Nephron (organoid): ENCODE measurements at regions not wholly inside any gene's neighbourhood (a gene's known extent, or its start where the extent isn't known, plus 50 kb on each side); places are given as distances from the start of the nearest gene placed in this dataset.

Experiments
- H3K27ac Mint-ChIP-seq, 3 experiments: 2 replicates each; pipeline ENCODE4 v1.8.0; 2020; ENCODE audit warnings: mixed read lengths in 3 of 3, mild to moderate bottlenecking in 2 of 3, moderate library complexity in 1 of 3
- H3K27me3 Mint-ChIP-seq: 2 replicates; pipeline ENCODE4 v1.8.0; 2021; ENCODE audit warnings: low read depth, mild to moderate bottlenecking, moderate library complexity, mixed read lengths
- H3K36me3 Mint-ChIP-seq: 2 replicates; pipeline ENCODE4 v1.8.0; 2020; ENCODE audit warnings: low read depth, mixed read lengths
- H3K4me1 Mint-ChIP-seq: 2 replicates; pipeline ENCODE4 v1.8.0; 2020; ENCODE audit warnings: mixed read lengths
- H3K4me3 Mint-ChIP-seq, 3 experiments: 2 replicates each; pipeline ENCODE4 v1.8.0; 2020; ENCODE audit warnings: mild to moderate bottlenecking in 3 of 3, mixed read lengths in 3 of 3, moderate library complexity in 2 of 3
- H3K9me3 Mint-ChIP-seq: 2 replicates; pipeline ENCODE4 v1.8.0; 2020; ENCODE audit warnings: mixed read lengths
- CTCF ChIP-seq, 3 experiments: fragments of 200-600 bp; sonication (generic); IDR thresholded peaks; one replicate each; pipeline ENCODE4 v1.5.0; 2021; ENCODE audit warnings: antibody characterized with exemption in 3 of 3; ENCODE audit not compliant: unreplicated experiment in 3 of 3

- no peaks in the 10 kb centered on the region for H3K9me3 Mint-ChIP-seq
- no peaks in the 10 kb centered on the region for H3K36me3 Mint-ChIP-seq
- no peak for TF ChIP-seq CTCF (IDR thresholded peaks at IDR 0.05; ENCODE audit: unreplicated experiment in 3 of 3)
- H3K27ac Mint-ChIP-seq = peak overlapping the region in 1 of 3 experiments; percentile 64
- peaks cover 11% of the 10 kb centered on the region for H3K4me1 Mint-ChIP-seq
- no peak overlapping the region for H3K4me3 Mint-ChIP-seq
- H3K27me3 Mint-ChIP-seq = no peaks in the 10 kb centered on the region
These were observed 57.0 kb upstream of the TMEM170B start for GRCh38 chr6:11480541-11480940.

- Mint-ChIP-seq H3K4me3 (no peak overlapping the region), H3K27ac (peak overlapping the region; percentile 14 to 53 (median 27)), H3K9me3 (no peaks in the 10 kb centered on the region), H3K36me3 (no peaks in the 10 kb centered on the region), H3K27me3 (no peaks in the 10 kb centered on the region), H3K4me1 (peaks cover 6% of the 10 kb centered on the region)
- TF ChIP-seq CTCF (IDR thresholded peaks at IDR 0.05; ENCODE audit: unreplicated experiment in 3 of 3) = no peak
These were observed 58.3 kb upstream of the TMEM170B start for GRCh38 chr6:11479296-11479695.

- Mint-ChIP-seq H3K36me3 (no peaks in the 10 kb centered on the region), H3K4me3 (no peak overlapping the region), H3K9me3 (no peaks in the 10 kb centered on the region), H3K4me1 (peaks cover 8% of the 10 kb centered on the region), H3K27me3 (no peaks in the 10 kb centered on the region), H3K27ac (no peak overlapping the region)
- TF ChIP-seq CTCF (IDR thresholded peaks at IDR 0.05; ENCODE audit: unreplicated experiment in 3 of 3) = no peak
These were observed 59.0 kb upstream of the TMEM170B start for GRCh38 chr6:11478586-11478985.

GRCh38 chr6:11475016-11475415, 62.5 kb upstream of the TMEM170B start:
- Mint-ChIP-seq H3K36me3 (no peaks in the 10 kb centered on the region), H3K27ac (no peak overlapping the region), H3K9me3 (no peaks in the 10 kb centered on the region), H3K4me1 (peaks cover 8% of the 10 kb centered on the region), H3K27me3 (no peaks in the 10 kb centered on the region), H3K4me3 (no peak overlapping the region)
- TF ChIP-seq CTCF (IDR thresholded peaks at IDR 0.05; ENCODE audit: unreplicated experiment in 3 of 3) = no peak

- no peak for TF ChIP-seq CTCF (IDR thresholded peaks at IDR 0.05; ENCODE audit: unreplicated experiment in 3 of 3)
- H3K27me3 Mint-ChIP-seq = no peaks in the 10 kb centered on the region
- H3K4me3 Mint-ChIP-seq = no peak overlapping the region
- H3K36me3 Mint-ChIP-seq = no peaks in the 10 kb centered on the region
- no peaks in the 10 kb centered on the region for H3K9me3 Mint-ChIP-seq
- H3K4me1 Mint-ChIP-seq = peaks cover 8% of the 10 kb centered on the region
- peak overlapping the region; percentile 38 to 81 (median 76) for H3K27ac Mint-ChIP-seq
These were observed 64.4 kb upstream of the TMEM170B start for GRCh38 chr6:11473008-11473740.

GRCh38 chr6:11471261-11471660, 66.3 kb upstream of the TMEM170B start:
- Mint-ChIP-seq H3K27me3 (no peaks in the 10 kb centered on the region), H3K36me3 (no peaks in the 10 kb centered on the region), H3K4me1 (peaks cover 8% of the 10 kb centered on the region), H3K27ac (no peak overlapping the region), H3K4me3 (no peak overlapping the region), H3K9me3 (no peaks in the 10 kb centered on the region)
- TF ChIP-seq CTCF (IDR thresholded peaks at IDR 0.05; ENCODE audit: unreplicated experiment in 3 of 3) = no peak
